Gastroesophageal sphincter (tissue), 3 donors: ENCODE measurements at regions not wholly inside any gene's neighbourhood (a gene's known extent, or its start where the extent isn't known, plus 50 kb on each side); places are given as distances from the start of the nearest gene placed in this dataset.

Source experiments
- CTCF ChIP-seq, 4 experiments: fragments of 200-600 bp in 2 of 4; fragments of 450-650 bp in 2 of 4; sonication (generic) in 1 of 4; IDR thresholded peaks; one replicate each; pipeline ENCODE4 v1.5.1; 2017 to 2019; ENCODE audit warnings: antibody characterized with exemption in 4 of 4, mild to moderate bottlenecking in 2 of 4, moderate library complexity in 2 of 4
- POLR2A ChIP-seq, 2 donors: fragments of 450-650 bp; IDR thresholded peaks; one replicate each; pipeline ENCODE4 v1.6.1; 2017; ENCODE audit warnings: antibody characterized with exemption in 2 of 2, mild to moderate bottlenecking in 2 of 2, moderate library complexity in 1 of 2

GRCh38 chr16:35744084-35744483, 2284.7 kb downstream of the TP53TG3F start:
- TF ChIP-seq CTCF (IDR thresholded peaks at IDR 0.05), result no peak
- no peak for TF ChIP-seq POLR2A (IDR thresholded peaks at IDR 0.05)
